Stomach (tissue), 8 donors: ENCODE measurements at regions not wholly inside any gene's neighbourhood (a gene's known extent, or its start where the extent isn't known, plus 50 kb on each side); places are given as distances from the start of the nearest gene placed in this dataset.

Experiments used
- DNase-seq, 2 donors: peaks; one replicate each; pipeline versions ENCODE4 v3.0.0 to v3.0.0-alpha.2; 2013 to 2019
- H3K27ac ChIP-seq, 5 donors: fragments of 200-600 bp in 4 of 5; sonication (generic) in 4 of 5; one replicate each; pipeline ENCODE4 v1.5.1; 2013 to 2019; ENCODE audit warnings: mild to moderate bottlenecking in 1 of 5, moderate library complexity in 1 of 5
- H3K27me3 ChIP-seq, 3 donors: fragments of 200-600 bp; sonication (generic); one replicate each; pipeline ENCODE4 v1.5.1; 2017 to 2019; ENCODE audit warnings: mixed run types in 1 of 3
- H3K36me3 ChIP-seq, 4 donors: fragments of 200-600 bp; sonication (generic); 1 replicate in 3 of 4; 2 replicates in 1 of 4; pipeline ENCODE4 v1.5.1; 2016 to 2019
- H3K4me1 ChIP-seq, 4 donors: fragments of 200-600 bp; sonication (generic); one replicate each; pipeline ENCODE4 v1.5.1; 2016 to 2019
- H3K4me3 ChIP-seq, 4 donors: fragments of 200-600 bp; sonication (generic) in 3 of 4; one replicate each; pipeline ENCODE4 v1.5.1; 2016 to 2019; ENCODE audit warnings: mild to moderate bottlenecking in 1 of 4
- H3K9me3 ChIP-seq, 4 donors: fragments of 200-600 bp; sonication (generic); one replicate each; pipeline ENCODE4 v1.5.1; 2016 to 2019
- CTCF ChIP-seq, 7 experiments: fragments of 450-650 bp in 4 of 7; fragments of 200-600 bp in 3 of 7; sonication (generic) in 3 of 7; IDR thresholded peaks; one replicate each; pipeline ENCODE4 v1.5.1; 2016 to 2019; ENCODE audit warnings: antibody characterized with exemption in 7 of 7, control low read depth in 2 of 7, mild to moderate bottlenecking in 1 of 7
- EP300 ChIP-seq: sonication (generic); formaldehyde crosslinking; IDR thresholded peaks from one replicate; pipeline ENCODE4 v1.6.1; 2017; ENCODE audit warnings: antibody characterized with exemption
- POLR2A ChIP-seq, 4 donors: fragments of 450-650 bp; IDR thresholded peaks; one replicate each; pipeline ENCODE4 v1.6.1; 2016; ENCODE audit warnings: antibody characterized with exemption in 4 of 4, control low read depth in 2 of 4, mild to moderate bottlenecking in 1 of 4, moderate library complexity in 1 of 4
- POLR2AphosphoS5 ChIP-seq, 3 donors: sonication (generic); formaldehyde crosslinking; IDR thresholded peaks; one replicate each; pipeline ENCODE4 v1.6.1; 2016; ENCODE audit warnings: antibody characterized with exemption in 3 of 3
- WGBS, 5 donors: extraction: QIAGEN DNeasy Blood & Tissue Kit in 3 of 5; methylation state at CpG; one replicate each; pipeline versions ENCODE4 v1.1.5 to v1.1.7; 2013 to 2018; 5-methylcytosine and 5-hydroxymethylcytosine counted together
- intact Hi-C: fragments of 100-400 bp; cut with DNase I; formaldehyde crosslinking; loops from one replicate; pipeline ENCODE4 v1.15.1; 2023; ENCODE audit warnings: low total_unique reads
- donor health status: healthy with polysubstance abuse.
- donor health status: Bipolar disorder and iron deficiency.
- donor health status: healthy.

DNA sequence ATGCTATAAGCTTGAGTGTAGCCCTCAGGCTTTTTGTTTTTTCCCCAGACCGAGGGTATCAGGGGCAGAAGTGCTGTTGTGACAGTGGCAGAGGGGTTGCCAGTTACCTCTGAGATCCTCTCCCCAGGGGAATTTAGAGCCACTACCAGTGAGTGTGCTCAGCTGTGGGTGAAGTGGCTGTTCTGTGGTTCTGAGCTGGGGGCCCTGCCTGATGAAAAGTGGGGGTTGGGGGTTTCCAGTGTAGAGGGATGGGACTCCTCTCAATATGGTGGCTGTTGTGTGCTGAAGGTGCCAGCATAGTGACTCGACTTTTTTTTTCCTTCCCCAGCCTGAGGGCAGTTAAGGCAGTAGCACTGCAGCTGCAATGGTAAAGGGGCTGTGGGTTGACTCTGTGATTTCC is 506.7 kb downstream of the TMEM232 start:
- no peak for TF ChIP-seq POLR2AphosphoS5 (IDR thresholded peaks at IDR 0.05)
- no peak for TF ChIP-seq CTCF (IDR thresholded peaks at IDR 0.05)
- TF ChIP-seq POLR2A (IDR thresholded peaks at IDR 0.05) = no peak
- Histone ChIP-seq H3K9me3 (peaks cover 0 to 77% (median 54%) of the 10 kb centered on the region in 4 donors), H3K27me3 (no peaks in the 10 kb centered on the region), H3K27ac (no peak overlapping the region), H3K36me3 (no peaks in the 10 kb centered on the region), H3K4me1 (no peaks in the 10 kb centered on the region), H3K4me3 (no peak overlapping the region)
- DNase-seq = no peak
- intact Hi-C loops = no loop called here
- WGBS, 5 donors = 57 to 82% (median 68%) methylated on average over 2 of the region's 2 CpGs

- no peaks in the 10 kb centered on the region for H3K4me1 ChIP-seq
- H3K36me3 ChIP-seq = no peaks in the 10 kb centered on the region
- no peak for TF ChIP-seq CTCF (IDR thresholded peaks at IDR 0.05)
- TF ChIP-seq POLR2A (IDR thresholded peaks at IDR 0.05) = no peak
- TF ChIP-seq EP300 = no peak
- TF ChIP-seq POLR2AphosphoS5 (IDR thresholded peaks at IDR 0.05) = no peak
- 65 to 78% (median 71%) methylated on average over 2 of the region's 2 CpGs for WGBS, 5 donors
- peaks cover 0 to 70% (median 57%) of the 10 kb centered on the region in 4 donors for H3K9me3 ChIP-seq
- intact Hi-C loops = no loop called here
- no peaks in the 10 kb centered on the region for H3K27me3 ChIP-seq
- no peak for DNase-seq
- H3K27ac ChIP-seq = no peak overlapping the region
- no peak overlapping the region for H3K4me3 ChIP-seq
Measured at GRCh38 chr5:110221036-110221435, 505.4 kb downstream of the TMEM232 start.

DNA sequence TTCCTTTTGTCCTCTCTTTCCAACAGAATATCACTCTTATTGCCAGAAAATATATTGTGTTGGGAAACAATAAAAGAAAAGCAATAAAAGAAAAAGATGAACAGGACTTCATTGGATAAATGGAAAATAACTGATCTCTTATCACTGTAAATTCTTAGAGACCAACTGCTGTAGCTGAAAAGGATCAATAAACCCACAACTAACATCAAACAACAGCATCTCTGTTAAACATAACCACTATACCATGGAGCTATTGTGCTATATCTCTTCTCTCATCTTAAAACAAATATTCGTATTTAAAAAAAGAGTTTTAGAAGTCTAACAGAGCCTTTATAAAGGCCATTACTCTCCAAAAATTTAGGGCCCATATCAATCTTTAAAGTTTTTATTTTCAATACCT is 502.4 kb downstream of the TMEM232 start:
- no peak overlapping the region for H3K4me3 ChIP-seq
- intact Hi-C loops = no loop called here
- peaks cover 0 to 61% (median 51%) of the 10 kb centered on the region in 4 donors for H3K9me3 ChIP-seq

DNA sequence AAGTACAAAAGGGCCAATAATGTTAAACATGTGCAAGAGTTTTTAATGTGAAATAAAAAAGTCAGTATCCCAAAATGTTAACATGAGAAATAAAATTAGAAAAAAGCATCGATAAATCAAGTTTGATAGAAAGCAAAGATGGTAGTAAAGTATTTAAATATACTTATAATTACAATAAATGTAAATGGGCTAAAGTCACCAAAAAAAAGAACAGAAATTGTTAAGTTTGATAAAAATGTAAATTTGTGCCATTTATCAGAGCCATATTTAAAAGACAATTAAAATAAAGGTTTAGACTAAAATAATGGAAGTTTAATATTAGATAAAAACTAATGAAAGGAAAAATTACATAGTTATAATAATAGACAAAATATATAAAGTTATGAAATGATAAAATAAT is 500.5 kb downstream of the TMEM232 start:
- Histone ChIP-seq H3K4me3 (no peak overlapping the region), H3K27me3 (no peaks in the 10 kb centered on the region), H3K9me3 (peaks cover 0 to 48% (median 38%) of the 10 kb centered on the region in 4 donors), H3K27ac (no peak overlapping the region), H3K4me1 (no peaks in the 10 kb centered on the region), H3K36me3 (no peaks in the 10 kb centered on the region)
- no peak for DNase-seq
- 88 to 98% (median 95%) methylated on average over 1 of the region's 1 CpG for WGBS, 5 donors
- intact Hi-C loops = no loop called here
- no peak for TF ChIP-seq POLR2A (IDR thresholded peaks at IDR 0.05)
- TF ChIP-seq CTCF (IDR thresholded peaks at IDR 0.05) = no peak
- no peak for TF ChIP-seq POLR2AphosphoS5 (IDR thresholded peaks at IDR 0.05)
- TF ChIP-seq EP300 = no peak

More for the DNA sequence above, 502.4 kb downstream of the TMEM232 start:
- 46 to 62% (median 52%) methylated on average over 1 of the region's 1 CpG for WGBS, 5 donors
- TF ChIP-seq POLR2A (IDR thresholded peaks at IDR 0.05) (no peak), CTCF (IDR thresholded peaks at IDR 0.05) (no peak), EP300 (no peak), POLR2AphosphoS5 (IDR thresholded peaks at IDR 0.05) (no peak)
- Histone ChIP-seq H3K27ac (no peak overlapping the region), H3K27me3 (no peaks in the 10 kb centered on the region), H3K36me3 (no peaks in the 10 kb centered on the region), H3K4me1 (no peaks in the 10 kb centered on the region)
- no peak for DNase-seq
